ENCODE measurements at regions not wholly inside any gene's neighbourhood (a gene's known extent, or its start where the extent isn't known, plus 50 kb on each side); places are given as distances from the start of the nearest gene placed in this dataset.
"Not testable (repeated sequence)": the region's sequence is repeated elsewhere in the genome, so short reads cannot be mapped to it uniquely, and the experiment has no call there.

- no peak for ATAC-seq
- H3K4me3 Mint-ChIP-seq: no peak overlapping the region
- CTCF ChIA-PET: no interaction called here
- H3K27me3 Mint-ChIP-seq (ENCODE audit: low read depth): no peaks in the 10 kb centered on the region
- H3K27ac Mint-ChIP-seq: no peak overlapping the region
- no peaks in the 10 kb centered on the region for H3K4me1 Mint-ChIP-seq (ENCODE audit: low read depth)
- H3K36me3 Mint-ChIP-seq (ENCODE audit: low read depth): no peaks in the 10 kb centered on the region
- POLR2A ChIA-PET: no interaction called here
- DNase-seq: no peak
- H3K9me3 Mint-ChIP-seq (ENCODE audit: insufficient read depth): peaks cover 8% of the 10 kb centered on the region
Measured at GRCh38 chr21:19405326-19405725, 1001.7 kb upstream of the TMPRSS15 start.

GRCh38 chr21:19420565-19420964 is 1017.0 kb upstream of the TMPRSS15 start:
- ChIA-PET CTCF (no interaction called here), POLR2A (no interaction called here)
- H3K27ac Mint-ChIP-seq: no peak overlapping the region
- no peak for ATAC-seq
- H3K9me3 Mint-ChIP-seq (ENCODE audit: insufficient read depth): peaks cover 27% of the 10 kb centered on the region
- no peaks in the 10 kb centered on the region for H3K36me3 Mint-ChIP-seq (ENCODE audit: low read depth)
- no peak for DNase-seq
- no peaks in the 10 kb centered on the region for H3K4me1 Mint-ChIP-seq (ENCODE audit: low read depth)
- H3K27me3 Mint-ChIP-seq (ENCODE audit: low read depth): no peaks in the 10 kb centered on the region
- H3K4me3 Mint-ChIP-seq: no peak overlapping the region

DNA sequence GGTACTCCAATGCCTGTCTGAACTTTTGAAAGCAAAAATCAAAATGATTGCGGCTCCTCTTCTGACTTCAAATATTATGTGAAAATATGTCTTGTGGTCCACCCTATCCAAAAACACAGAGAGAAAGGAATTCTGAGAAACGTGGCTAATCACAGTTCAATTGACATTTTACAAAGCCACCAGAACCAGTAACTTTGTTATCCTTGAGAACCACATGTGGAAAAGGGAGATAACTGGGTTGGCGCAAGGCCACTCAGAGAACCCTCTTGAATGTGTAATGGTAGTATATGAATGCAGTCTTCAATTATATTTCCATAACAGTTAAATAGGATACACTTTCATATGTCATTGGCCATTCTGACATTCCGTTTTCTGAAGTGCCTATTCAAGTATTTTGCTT is 1030.0 kb upstream of the TMPRSS15 start:
- ATAC-seq: no peak
- H3K4me3 Mint-ChIP-seq: no peak overlapping the region

DNA sequence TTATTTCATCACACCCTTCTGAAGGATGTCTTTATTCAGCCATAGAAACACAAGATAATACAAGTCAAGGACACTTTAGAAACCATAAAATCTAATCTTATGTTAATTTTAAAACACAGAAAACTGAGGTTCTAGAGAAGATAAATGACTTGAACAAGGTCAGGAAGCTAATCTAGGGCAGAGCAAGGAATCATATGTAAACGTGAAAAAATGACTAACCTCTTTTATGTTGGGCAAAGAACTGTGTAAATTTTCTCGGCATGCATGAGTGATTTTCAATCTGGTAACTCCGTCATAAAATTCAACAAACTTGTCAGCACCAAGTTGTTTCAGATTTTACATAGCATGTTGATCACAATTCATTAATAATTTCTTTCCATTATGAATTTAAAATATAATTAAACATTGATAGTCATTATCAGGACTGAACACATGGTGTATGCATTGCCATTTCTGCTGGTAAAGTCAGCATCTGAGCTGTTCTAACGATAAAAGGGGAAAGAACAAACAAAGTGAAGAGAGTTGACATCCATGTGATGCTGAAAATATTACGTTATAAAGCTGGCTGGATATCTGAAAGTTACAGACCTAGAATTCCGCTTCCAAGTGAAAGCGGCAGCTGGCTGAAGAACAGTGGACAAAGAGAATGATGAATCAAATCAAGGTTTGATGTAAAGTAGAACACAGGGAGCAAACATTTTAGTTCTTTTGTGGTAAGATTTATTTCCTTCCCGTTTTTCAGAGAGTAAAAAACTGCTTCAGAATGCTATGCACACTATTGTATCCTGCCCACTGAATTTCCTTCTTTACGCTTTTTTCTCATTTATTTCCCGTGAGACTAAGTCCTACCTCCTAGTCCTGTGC is 1037.4 kb upstream of the TMPRSS15 start:
- Mint-ChIP-seq H3K4me1 (ENCODE audit: low read depth) (no peaks in the 10 kb centered on the region), H3K36me3 (ENCODE audit: low read depth) (no peaks in the 10 kb centered on the region), H3K27me3 (ENCODE audit: low read depth) (no peaks in the 10 kb centered on the region), H3K27ac (no peak overlapping the region), H3K4me3 (no peak overlapping the region), H3K9me3 (ENCODE audit: insufficient read depth) (peaks cover 14% of the 10 kb centered on the region)
- DNase-seq (no peak), ATAC-seq (no peak)
- CTCF ChIA-PET: no interaction called here
- POLR2A ChIA-PET: no interaction called here

More for the DNA sequence above, 1030.0 kb upstream of the TMPRSS15 start:
- no peak overlapping the region for H3K27ac Mint-ChIP-seq
- POLR2A ChIA-PET: no interaction called here
- no peaks in the 10 kb centered on the region for H3K36me3 Mint-ChIP-seq (ENCODE audit: low read depth)
- no peaks in the 10 kb centered on the region for H3K27me3 Mint-ChIP-seq (ENCODE audit: low read depth)
- no peaks in the 10 kb centered on the region for H3K4me1 Mint-ChIP-seq (ENCODE audit: low read depth)
- H3K9me3 Mint-ChIP-seq (ENCODE audit: insufficient read depth): peaks cover 9% of the 10 kb centered on the region
- CTCF ChIA-PET: no interaction called here
- DNase-seq: no peak

- ChIA-PET POLR2A (no interaction called here), CTCF (no interaction called here)
- H3K36me3 Mint-ChIP-seq (ENCODE audit: low read depth): no peaks in the 10 kb centered on the region
- H3K27me3 Mint-ChIP-seq (ENCODE audit: low read depth): no peaks in the 10 kb centered on the region
- no peaks in the 10 kb centered on the region for H3K9me3 Mint-ChIP-seq (ENCODE audit: insufficient read depth)
- no peak overlapping the region for H3K27ac Mint-ChIP-seq
- no peak overlapping the region for H3K4me3 Mint-ChIP-seq
- ATAC-seq: no peak
- H3K4me1 Mint-ChIP-seq (ENCODE audit: low read depth): no peaks in the 10 kb centered on the region
- DNase-seq: no peak
Measured at GRCh38 chr21:19458295-19458694, 1054.7 kb upstream of the TMPRSS15 start.

DNA sequence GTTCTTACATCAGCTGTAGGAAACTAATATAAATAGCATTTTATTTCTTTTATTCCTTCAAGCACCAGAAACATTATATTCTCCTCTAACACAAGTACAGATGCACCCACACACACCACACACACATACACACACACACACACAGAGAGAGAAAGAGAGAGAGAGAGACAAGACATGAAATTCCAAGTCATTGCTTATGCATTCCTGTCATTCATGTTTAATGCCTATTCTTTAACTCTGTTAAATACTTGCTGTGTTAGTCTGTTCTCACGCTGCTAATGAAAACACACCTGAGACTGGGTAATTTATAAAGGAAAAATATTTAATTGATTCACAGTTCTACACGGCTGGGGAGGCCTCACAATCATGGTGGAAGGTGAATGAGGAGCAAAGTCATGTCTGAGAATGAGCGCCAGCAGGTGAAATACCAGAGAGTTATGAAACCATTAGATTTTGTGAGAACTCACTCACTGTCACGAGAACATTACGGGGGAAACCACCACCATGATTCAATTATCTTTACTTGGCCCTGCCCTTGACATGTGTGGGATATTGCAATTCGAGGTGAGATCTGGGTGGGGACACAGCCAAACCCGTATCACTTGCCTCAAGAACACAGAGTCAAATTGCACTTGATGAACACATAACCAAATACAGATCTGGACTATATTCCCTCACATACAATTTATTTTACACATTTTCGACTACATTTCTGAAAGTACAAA is 1058.1 kb upstream of the TMPRSS15 start:
- peaks cover 5% of the 10 kb centered on the region for H3K9me3 Mint-ChIP-seq (ENCODE audit: insufficient read depth)
- CTCF ChIA-PET: no interaction called here
- H3K4me1 Mint-ChIP-seq (ENCODE audit: low read depth): no peaks in the 10 kb centered on the region
- H3K4me3 Mint-ChIP-seq: no peak overlapping the region
- no peak overlapping the region for H3K27ac Mint-ChIP-seq
- DNase-seq (no peak), ATAC-seq (no peak)
- no peaks in the 10 kb centered on the region for H3K36me3 Mint-ChIP-seq (ENCODE audit: low read depth)
- POLR2A ChIA-PET: no interaction called here
- no peaks in the 10 kb centered on the region for H3K27me3 Mint-ChIP-seq (ENCODE audit: low read depth)

GRCh38 chr21:19463966-19464365 is 1060.4 kb upstream of the TMPRSS15 start:
- no peaks in the 10 kb centered on the region for H3K4me1 Mint-ChIP-seq (ENCODE audit: low read depth)
- no peaks in the 10 kb centered on the region for H3K36me3 Mint-ChIP-seq (ENCODE audit: low read depth)
- H3K4me3 Mint-ChIP-seq: no peak overlapping the region
- ChIA-PET POLR2A (no interaction called here), CTCF (no interaction called here)
- no peaks in the 10 kb centered on the region for H3K27me3 Mint-ChIP-seq (ENCODE audit: low read depth)
- ATAC-seq (no peak), DNase-seq (no peak)
- H3K9me3 Mint-ChIP-seq (ENCODE audit: insufficient read depth): peaks cover 5% of the 10 kb centered on the region
- H3K27ac Mint-ChIP-seq: no peak overlapping the region

DNA sequence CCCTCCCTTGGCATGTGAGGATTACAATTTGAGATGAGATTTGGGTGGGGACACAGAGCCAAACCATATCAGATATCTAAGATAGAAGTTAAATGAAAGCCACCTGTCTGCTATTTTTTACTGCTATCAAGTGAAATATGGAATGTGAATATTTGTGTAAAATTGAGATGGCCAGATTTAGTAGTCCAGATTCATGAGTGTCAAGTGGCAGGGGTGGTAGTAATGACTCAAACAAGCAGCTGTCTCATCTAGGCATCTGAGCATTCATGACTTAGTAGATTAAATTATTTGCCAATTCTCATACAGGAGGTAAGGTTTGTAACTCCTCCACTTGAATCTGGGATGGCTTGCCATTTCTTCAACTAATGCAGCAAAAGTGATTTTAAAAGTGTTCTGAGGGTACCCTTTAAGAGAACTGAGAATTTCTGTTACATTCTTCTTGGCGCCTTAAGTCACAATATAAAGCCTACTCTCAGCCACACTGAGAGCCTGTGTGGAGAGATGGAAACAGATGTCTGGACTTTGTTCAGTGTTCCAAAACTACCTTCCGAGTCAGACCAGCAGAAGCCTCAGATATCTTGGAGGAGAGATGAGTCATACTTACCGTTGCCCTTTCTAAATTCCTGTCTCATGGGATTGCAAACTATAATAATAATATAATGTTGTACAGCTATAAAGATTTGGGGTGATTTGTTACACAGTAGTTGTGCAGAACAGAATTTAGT is 1065.6 kb upstream of the TMPRSS15 start:
- Mint-ChIP-seq H3K27me3 (ENCODE audit: low read depth) (no peaks in the 10 kb centered on the region), H3K4me3 (no peak overlapping the region), H3K36me3 (ENCODE audit: low read depth) (no peaks in the 10 kb centered on the region), H3K4me1 (ENCODE audit: low read depth) (no peaks in the 10 kb centered on the region), H3K9me3 (ENCODE audit: insufficient read depth) (no peaks in the 10 kb centered on the region), H3K27ac (no peak overlapping the region)
- POLR2A ChIA-PET: no interaction called here
- CTCF ChIA-PET: no interaction called here
- no peak for ATAC-seq
- no peak for DNase-seq

DNA sequence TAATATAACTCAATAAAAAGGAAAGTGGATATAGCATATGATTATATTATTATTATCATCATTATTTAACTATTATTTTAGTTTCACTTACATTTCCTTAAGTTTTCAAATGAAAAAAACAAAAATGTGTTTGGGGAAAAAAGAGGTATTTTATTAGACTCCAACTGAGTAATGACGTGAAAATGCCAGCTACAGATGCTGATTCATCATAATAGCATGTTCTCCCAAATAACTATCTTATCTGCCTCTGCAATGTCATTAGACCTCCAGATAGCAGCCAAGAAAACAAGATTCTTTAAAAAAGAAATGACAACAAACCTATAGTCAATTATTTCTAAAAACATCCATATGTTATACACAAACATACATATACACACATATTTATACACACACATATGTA is 1071.9 kb upstream of the TMPRSS15 start:
- H3K27me3 Mint-ChIP-seq (ENCODE audit: low read depth): no peaks in the 10 kb centered on the region
- no peak for DNase-seq
- H3K4me3 Mint-ChIP-seq: no peak overlapping the region
- no peaks in the 10 kb centered on the region for H3K4me1 Mint-ChIP-seq (ENCODE audit: low read depth)
- peaks cover 3% of the 10 kb centered on the region for H3K9me3 Mint-ChIP-seq (ENCODE audit: insufficient read depth)
- H3K36me3 Mint-ChIP-seq (ENCODE audit: low read depth): no peaks in the 10 kb centered on the region
- ChIA-PET POLR2A (no interaction called here), CTCF (no interaction called here)
- no peak overlapping the region for H3K27ac Mint-ChIP-seq
- ATAC-seq: no peak

- no peaks in the 10 kb centered on the region for H3K27me3 Mint-ChIP-seq (ENCODE audit: low read depth)
- POLR2A ChIA-PET: no interaction called here
- CTCF ChIA-PET: no interaction called here
- H3K4me1 Mint-ChIP-seq (ENCODE audit: low read depth): no peaks in the 10 kb centered on the region
- H3K4me3 Mint-ChIP-seq: no peak overlapping the region
- H3K9me3 Mint-ChIP-seq (ENCODE audit: insufficient read depth): no peaks in the 10 kb centered on the region
- H3K36me3 Mint-ChIP-seq (ENCODE audit: low read depth): no peaks in the 10 kb centered on the region
- no peak for ATAC-seq
- H3K27ac Mint-ChIP-seq: no peak overlapping the region
- no peak for DNase-seq
Measured at GRCh38 chr21:19489930-19490329, 1086.3 kb upstream of the TMPRSS15 start.

GRCh38 chr21:19490481-19490880 is 1086.9 kb upstream of the TMPRSS15 start:
- Mint-ChIP-seq H3K27me3 (ENCODE audit: low read depth) (no peaks in the 10 kb centered on the region), H3K4me3 (no peak overlapping the region), H3K9me3 (ENCODE audit: insufficient read depth) (no peaks in the 10 kb centered on the region), H3K4me1 (ENCODE audit: low read depth) (no peaks in the 10 kb centered on the region), H3K27ac (no peak overlapping the region), H3K36me3 (ENCODE audit: low read depth) (no peaks in the 10 kb centered on the region)
- ChIA-PET CTCF (no interaction called here), POLR2A (no interaction called here)
- DNase-seq (no peak), ATAC-seq (no peak)

GRCh38 chr21:19493437-19494241 is 1090.1 kb upstream of the TMPRSS15 start:
- CTCF ChIA-PET; H3K27ac Mint-ChIP-seq; H3K9me3 Mint-ChIP-seq (ENCODE audit: insufficient read depth); H3K36me3 Mint-ChIP-seq (ENCODE audit: low read depth); ATAC-seq; DNase-seq; H3K27me3 Mint-ChIP-seq (ENCODE audit: low read depth); H3K4me1 Mint-ChIP-seq (ENCODE audit: low read depth); POLR2A ChIA-PET; H3K4me3 Mint-ChIP-seq: not testable (repeated sequence)
